ENCODE measurements at regions not wholly inside any gene's neighbourhood (a gene's known extent, or its start where the extent isn't known, plus 50 kb on each side); places are given as distances from the start of the nearest gene placed in this dataset.

GRCh38 chr17:56678249-56679114 is 85.0 kb downstream of the NOG start:
- Histone ChIP-seq H3K27ac (no peak overlapping the region), H3K4me1 (peaks cover 8 to 9% of the 10 kb centered on the region in 2 donors), H3K27me3 (no peaks in the 10 kb centered on the region), H3K36me3 (no peaks in the 10 kb centered on the region), H3K9me3 (no peaks in the 10 kb centered on the region), H3K4me3 (replicated peaks in 1 of 3) (peak overlapping the region in 1 of 3 donors; percentile 12)
- intact Hi-C loops (cut with DNase I), result no loop called here
- no peak for TF ChIP-seq POLR2A (IDR thresholded peaks at IDR 0.05)
- TF ChIP-seq, protein P1, sequence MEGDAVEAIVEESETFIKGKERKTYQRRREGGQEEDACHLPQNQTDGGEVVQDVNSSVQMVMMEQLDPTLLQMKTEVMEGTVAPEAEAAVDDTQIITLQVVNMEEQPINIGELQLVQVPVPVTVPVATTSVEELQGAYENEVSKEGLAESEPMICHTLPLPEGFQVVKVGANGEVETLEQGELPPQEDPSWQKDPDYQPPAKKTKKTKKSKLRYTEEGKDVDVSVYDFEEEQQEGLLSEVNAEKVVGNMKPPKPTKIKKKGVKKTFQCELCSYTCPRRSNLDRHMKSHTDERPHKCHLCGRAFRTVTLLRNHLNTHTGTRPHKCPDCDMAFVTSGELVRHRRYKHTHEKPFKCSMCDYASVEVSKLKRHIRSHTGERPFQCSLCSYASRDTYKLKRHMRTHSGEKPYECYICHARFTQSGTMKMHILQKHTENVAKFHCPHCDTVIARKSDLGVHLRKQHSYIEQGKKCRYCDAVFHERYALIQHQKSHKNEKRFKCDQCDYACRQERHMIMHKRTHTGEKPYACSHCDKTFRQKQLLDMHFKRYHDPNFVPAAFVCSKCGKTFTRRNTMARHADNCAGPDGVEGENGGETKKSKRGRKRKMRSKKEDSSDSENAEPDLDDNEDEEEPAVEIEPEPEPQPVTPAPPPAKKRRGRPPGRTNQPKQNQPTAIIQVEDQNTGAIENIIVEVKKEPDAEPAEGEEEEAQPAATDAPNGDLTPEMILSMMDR (IDR thresholded peaks at IDR 0.05), result no peak
- WGBS, 2 donors, result 8 to 9% methylated on average over 34 to 36 of the region's 37 CpGs
- DNase-seq, result peak in 1 of 2 donors; percentile 2

DNA sequence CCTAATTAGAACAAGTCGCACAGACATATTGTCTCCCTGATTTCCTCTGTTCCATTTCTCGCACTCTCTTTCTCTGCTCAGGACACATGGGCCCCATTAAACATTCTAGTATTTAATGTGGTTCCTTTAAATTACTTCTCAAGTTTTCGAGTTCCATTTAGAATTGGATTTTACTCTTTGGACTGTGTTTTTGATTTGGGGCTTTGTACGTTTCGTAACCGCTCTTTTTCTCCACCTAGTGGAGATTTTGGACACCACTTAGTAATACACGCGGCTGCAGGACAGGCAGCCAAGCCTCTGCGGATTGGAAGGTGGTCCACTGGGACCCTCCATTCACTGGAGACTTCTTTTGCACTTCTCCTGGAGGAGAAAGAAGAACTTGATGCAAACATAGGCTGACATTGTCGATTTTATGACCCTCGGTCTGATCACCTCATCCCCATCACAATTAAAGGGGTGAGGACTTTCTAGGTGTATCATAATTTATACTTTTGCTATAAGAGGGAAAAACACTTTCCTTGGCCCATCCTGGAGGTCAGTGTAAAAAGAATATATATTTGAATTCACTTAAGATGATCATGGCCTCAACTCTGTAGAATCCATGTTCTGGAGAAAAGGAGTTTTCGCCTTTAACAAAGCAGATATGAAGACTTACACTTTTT is 85.7 kb downstream of the NOG start:
- Histone ChIP-seq H3K4me1 (peaks cover 8 to 9% of the 10 kb centered on the region in 2 donors), H3K9me3 (no peaks in the 10 kb centered on the region), H3K27ac (no peak overlapping the region), H3K27me3 (no peaks in the 10 kb centered on the region), H3K4me3 (replicated peaks in 1 of 3) (peak overlapping the region in 1 of 3 donors; percentile 12), H3K36me3 (no peaks in the 10 kb centered on the region)
- TF ChIP-seq, protein P1 (IDR thresholded peaks at IDR 0.05), result peak in 5 of 6 experiments; percentile 36 to 57 (median 51)
- no peak for TF ChIP-seq POLR2A (IDR thresholded peaks at IDR 0.05)
- WGBS, 2 donors, result 10 to 11% methylated on average over 12 of the region's 12 CpGs
- DNase-seq, result no peak
- intact Hi-C loops (cut with DNase I), result no loop called here

GRCh38 chr17:56679777-56680422 is 86.4 kb downstream of the NOG start:
- no peak for TF ChIP-seq POLR2A (IDR thresholded peaks at IDR 0.05)
- TF ChIP-seq, protein P1 (IDR thresholded peaks at IDR 0.05), result no peak
- Histone ChIP-seq H3K36me3 (no peaks in the 10 kb centered on the region), H3K27ac (no peak overlapping the region), H3K9me3 (no peaks in the 10 kb centered on the region), H3K4me3 (replicated peaks in 1 of 3) (no peak overlapping the region), H3K4me1 (peaks cover 8 to 9% of the 10 kb centered on the region in 2 donors), H3K27me3 (no peaks in the 10 kb centered on the region)
- intact Hi-C loops (cut with DNase I), result no loop called here
- 67 to 72% methylated on average over 5 to 6 of the region's 6 CpGs for WGBS, 2 donors
- DNase-seq, result no peak

GRCh38 chr17:56680676-56681075 is 87.2 kb downstream of the NOG start:
- Histone ChIP-seq H3K36me3 (no peaks in the 10 kb centered on the region), H3K4me1 (peaks cover 8 to 9% of the 10 kb centered on the region in 2 donors), H3K4me3 (replicated peaks in 1 of 3) (no peak overlapping the region), H3K27ac (no peak overlapping the region), H3K27me3 (no peaks in the 10 kb centered on the region), H3K9me3 (no peaks in the 10 kb centered on the region)
- no peak for DNase-seq
- WGBS, 2 donors, result 80 to 86% methylated on average over 3 of the region's 3 CpGs
- intact Hi-C loops (cut with DNase I), result no loop called here
- TF ChIP-seq, protein P1 (IDR thresholded peaks at IDR 0.05), result no peak
- TF ChIP-seq POLR2A (IDR thresholded peaks at IDR 0.05), result no peak

Data from thyroid gland (tissue), 4 donors.